IMR-90 (cell line): ENCODE measurements at regions not wholly inside any gene's neighbourhood (a gene's known extent, or its start where the extent isn't known, plus 50 kb on each side); places are given as distances from the start of the nearest gene placed in this dataset.

Experiments
- ATAC-seq: fragments of 200-7000 bp; cut with Tn5 transposase; 2 replicates; pipeline ENCODE4 v1.9.1; 2020; ENCODE audit warnings: low read depth, mild to moderate bottlenecking, moderate library complexity
- BruUV-seq: library from RNA; stranded (reverse); fragments of 400-500 nt; replicated peaks from 2 replicates; lab custom pipeline; 2021; lab: Mats Ljungman, UMichigan
- CTCF ChIA-PET: fragments of 300-600 bp; formaldehyde crosslinking; extraction: SDS; loops from one replicate; lab custom pipeline; 2021; ENCODE audit warnings: antibody characterized with exemption; lab: Yijun Ruan, JAX
- POLR2A ChIA-PET: fragments of 300-600 bp; sonication (Branson Sonifier 250); formaldehyde crosslinking; loops from one replicate; lab custom pipeline; 2022; ENCODE audit warnings: antibody characterized with exemption; ENCODE audit not compliant: unreplicated experiment; lab: Charles Lee
- DNase-seq: peaks from one replicate; pipeline ENCODE4 v3.0.0; 2013
- H2AFZ ChIP-seq: replicated peaks from 2 replicates; pipeline ENCODE3; 2013; ENCODE audit warnings: low read length, mild to moderate bottlenecking; ENCODE audit not compliant: poor library complexity
- H2AK5ac ChIP-seq: 2 replicates; pipeline ENCODE4 v1.6.1; 2013; ENCODE audit warnings: low read depth, low read length, inconsistent platforms
- H2AK9ac ChIP-seq: replicated peaks from 2 replicates; pipeline ENCODE3; 2013; ENCODE audit warnings: mild to moderate bottlenecking, low read depth, low read length, moderate library complexity; ENCODE audit not compliant: poor library complexity
- H2BK120ac ChIP-seq: 2 replicates; pipeline ENCODE4 v1.6.1; 2013; ENCODE audit warnings: low read depth, low read length, inconsistent platforms
- H2BK15ac ChIP-seq: 3 replicates; pipeline ENCODE4 v1.6.1; 2013; ENCODE audit warnings: low read depth, low read length, inconsistent platforms
- H2BK20ac ChIP-seq: 2 replicates; pipeline ENCODE4 v1.6.1; 2013; ENCODE audit warnings: low read depth, mild to moderate bottlenecking, inconsistent platforms, low read length, moderate library complexity
- H2BK5ac ChIP-seq: 2 replicates; pipeline ENCODE4 v1.6.1; 2013; ENCODE audit warnings: mild to moderate bottlenecking, low read depth, low read length, inconsistent platforms; ENCODE audit not compliant: poor library complexity, severe bottlenecking
- H3K14ac ChIP-seq: replicated peaks from 2 replicates; pipeline ENCODE4 v1.6.1; 2013; ENCODE audit warnings: low read depth, low read length, inconsistent platforms
- H3K18ac ChIP-seq: 2 replicates; pipeline ENCODE4 v1.6.1; 2013; ENCODE audit warnings: low read depth, low read length, control low read depth
- H3K23ac ChIP-seq: 2 replicates; pipeline ENCODE4 v1.6.1; 2013; ENCODE audit warnings: low read depth, low read length, inconsistent platforms
- H3K27ac ChIP-seq: 2 replicates; pipeline ENCODE4 v1.5.1; 2013; ENCODE audit warnings: mild to moderate bottlenecking, control low read depth, low read length; ENCODE audit not compliant: insufficient read depth
- H3K27me3 ChIP-seq: 2 replicates; pipeline ENCODE4 v1.6.1; 2013; ENCODE audit warnings: low read length; ENCODE audit not compliant: control insufficient read depth, insufficient read depth
- H3K36me3 ChIP-seq: 2 replicates; pipeline ENCODE4 v1.6.1; 2013; ENCODE audit warnings: low read length, mixed read lengths; ENCODE audit not compliant: control insufficient read depth, insufficient read depth
- H3K4ac ChIP-seq: 2 replicates; pipeline ENCODE4 v1.6.1; 2013; ENCODE audit warnings: low read depth, low read length, inconsistent platforms
- H3K4me1 ChIP-seq: 2 replicates; pipeline ENCODE4 v1.6.1; 2013; ENCODE audit warnings: low read length, mixed read lengths; ENCODE audit not compliant: control insufficient read depth, insufficient read depth
- H3K4me2 ChIP-seq: 2 replicates; pipeline ENCODE4 v1.6.1; 2013; ENCODE audit warnings: low read depth, mild to moderate bottlenecking, control low read depth, low read length, moderate library complexity
- H3K4me3 ChIP-seq: 2 replicates; pipeline ENCODE4 v1.5.1; 2013; ENCODE audit warnings: low read depth, mild to moderate bottlenecking, control low read depth, low read length, moderate library complexity; ENCODE audit not compliant: insufficient read depth
- H3K56ac ChIP-seq: 2 replicates; pipeline ENCODE4 v1.6.1; 2013; ENCODE audit warnings: low read length, inconsistent platforms; ENCODE audit not compliant: insufficient read depth; ENCODE audit errors: extremely low read depth
- H3K79me1 ChIP-seq, 2 experiments: 2 replicates each; pipeline ENCODE4 v1.6.1; 2013; ENCODE audit warnings: low read length in 2 of 2, inconsistent platforms in 1 of 2, low read depth in 1 of 2
- H3K9ac ChIP-seq: 2 replicates; pipeline ENCODE4 v1.6.1; 2013; ENCODE audit warnings: low read depth, low read length, control low read depth
- H3K9me1 ChIP-seq: 2 replicates; pipeline ENCODE4 v1.6.1; 2013; ENCODE audit warnings: low read length, inconsistent platforms; ENCODE audit not compliant: insufficient read depth
- H3K9me3 ChIP-seq: 2 replicates; pipeline ENCODE4 v1.6.1; 2013; ENCODE audit warnings: low read length; ENCODE audit not compliant: control insufficient read depth, insufficient read depth
- H4K20me1 ChIP-seq: 2 replicates; pipeline ENCODE4 v1.6.1; 2013; ENCODE audit warnings: low read length, inconsistent platforms; ENCODE audit not compliant: insufficient read depth
- H4K5ac ChIP-seq: 2 replicates; pipeline ENCODE4 v1.6.1; 2013; ENCODE audit warnings: mild to moderate bottlenecking, low read depth, low read length, control low read depth
- H4K8ac ChIP-seq, 2 experiments: 2 replicates each; pipeline ENCODE4 v1.6.1; 2013; ENCODE audit warnings: low read depth in 2 of 2, low read length in 2 of 2, control low read depth in 1 of 2, inconsistent platforms in 1 of 2
- H4K91ac ChIP-seq: 2 replicates; pipeline ENCODE4 v1.6.1; 2013; ENCODE audit warnings: low read depth, low read length, inconsistent platforms; ENCODE audit not compliant: insufficient read depth
- BHLHE40 ChIP-seq: fragments of 150-350 bp; IDR thresholded peaks from 2 replicates; pipeline ENCODE4 v1.6.1; 2016; ENCODE audit warnings: mild to moderate bottlenecking, low read depth, low read length
- CEBPB ChIP-seq: IDR thresholded peaks from 2 replicates; pipeline ENCODE4 v1.6.1; 2012; ENCODE audit warnings: low read depth, low read length, improper control_type of control experiment
- CHD1 ChIP-seq: IDR thresholded peaks from 2 replicates; pipeline ENCODE4 v1.6.1; 2012; ENCODE audit warnings: low read depth, low read length, improper control_type of control experiment
- ELK1 ChIP-seq: fragments of 150-350 bp; IDR thresholded peaks from 2 replicates; pipeline ENCODE4 v1.6.1; 2016; ENCODE audit warnings: low read depth, mild to moderate bottlenecking, low read length, moderate library complexity, borderline replicate concordance
- FOS ChIP-seq: fragments of 150-350 bp; IDR thresholded peaks from 2 replicates; pipeline ENCODE4 v1.6.1; 2016; ENCODE audit warnings: low read depth, low read length
- MAFK ChIP-seq: IDR thresholded peaks from 2 replicates; pipeline ENCODE4 v1.6.1; 2012; ENCODE audit warnings: low read depth, low read length, improper control_type of control experiment
- MAZ ChIP-seq: IDR thresholded peaks from 2 replicates; pipeline ENCODE4 v1.6.1; 2012; ENCODE audit warnings: low read depth, mild to moderate bottlenecking, low read length, improper control_type of control experiment, moderate library complexity, borderline replicate concordance
- MXI1 ChIP-seq: IDR thresholded peaks from 2 replicates; pipeline ENCODE4 v1.6.1; 2012; ENCODE audit warnings: low read depth, mild to moderate bottlenecking, low read length, moderate library complexity, borderline replicate concordance
- NFE2L2 ChIP-seq: fragments of 150-350 bp; IDR thresholded peaks from 2 replicates; pipeline ENCODE4 v1.6.1; 2016; ENCODE audit warnings: low read depth, mild to moderate bottlenecking, low read length
- POLR2A ChIP-seq: IDR thresholded peaks from 2 replicates; pipeline ENCODE4 v1.6.1; 2012; ENCODE audit warnings: mild to moderate bottlenecking, low read depth, low read length
- RAD21 ChIP-seq: IDR thresholded peaks from 2 replicates; pipeline ENCODE4 v1.6.1; 2012; ENCODE audit warnings: low read length, improper control_type of control experiment
- RCOR1 ChIP-seq: IDR thresholded peaks from 2 replicates; pipeline ENCODE4 v1.6.1; 2012; ENCODE audit warnings: mild to moderate bottlenecking, low read length, improper control_type of control experiment; ENCODE audit not compliant: insufficient replicate concordance
- RFX5 ChIP-seq: IDR thresholded peaks from 2 replicates; pipeline ENCODE4 v1.8.0; 2012; ENCODE audit warnings: low read depth, mild to moderate bottlenecking, low read length, moderate library complexity
- SMC3 ChIP-seq: fragments of 150-350 bp; IDR thresholded peaks from 2 replicates; pipeline ENCODE4 v1.6.1; 2016; ENCODE audit warnings: low read depth, mild to moderate bottlenecking, antibody characterized with exemption, low read length, moderate library complexity
- USF2 ChIP-seq: fragments of 150-350 bp; IDR thresholded peaks from 2 replicates; pipeline ENCODE4 v1.6.1; 2017; ENCODE audit warnings: mild to moderate bottlenecking, antibody characterized with exemption, low read length, low read depth
- WGBS, 2 experiments: methylation state at CpG; one replicate each; pipeline versions ENCODE4 v1.1.5 to v1.1.7; 2013; ENCODE audit warnings: missing lambda C conversion rate in 2 of 2; ENCODE audit not compliant: insufficient read length in 1 of 2; ENCODE audit errors: extremely low coverage in 2 of 2; 5-methylcytosine and 5-hydroxymethylcytosine counted together
- dilution Hi-C: fragments of 300-500 bp; cut with HindIII; formaldehyde crosslinking; loops from one replicate; pipeline ENCODE4 v1.14.3; 2018; ENCODE audit warnings: low sequenced_read_pairs; ENCODE audit not compliant: unreplicated experiment
- in situ Hi-C: fragments of 300-500 bp; cut with MboI; formaldehyde crosslinking; loops from 3 replicates; pipeline ENCODE4 v1.14.3; 2019; ENCODE audit warnings: low sequenced_read_pairs, inconsistent platforms, mixed read lengths
- intact Hi-C: fragments of 100-400 bp; cut with micrococcal nuclease; formaldehyde crosslinking; loops from 2 replicates; pipeline ENCODE4 v1.10.0; 2022
- TF ChIP-seq, protein P1 (sequence below): conservative IDR thresholded peaks from 2 replicates; pipeline ENCODE4 v1.5.1; 2012; ENCODE audit warnings: mild to moderate bottlenecking, low read depth, low read length, improper control_type of control experiment

DNA sequence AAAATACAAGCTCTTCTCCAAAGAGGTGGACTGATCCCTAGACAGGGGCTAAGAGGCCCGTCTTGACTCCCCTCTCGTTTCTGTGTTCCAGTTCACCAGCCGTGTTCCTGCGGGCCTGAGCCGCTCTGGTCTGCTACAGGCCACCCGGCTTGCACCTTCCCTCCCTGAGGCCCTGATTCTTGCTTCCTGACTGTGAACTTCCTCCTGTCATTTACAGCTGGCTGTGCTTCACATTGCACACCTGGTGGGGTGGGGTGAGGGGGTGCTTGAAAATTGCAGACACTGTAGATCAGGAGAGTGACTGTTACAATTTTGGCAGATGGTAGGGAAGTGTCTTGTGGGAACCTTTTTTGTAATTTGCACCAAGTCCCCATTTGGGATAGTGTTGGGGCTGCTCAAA, 64.4 kb downstream of the TSN start:
- H3K4ac ChIP-seq, result no peak overlapping the region
- no peak for ATAC-seq
- no peak for DNase-seq

More for the DNA sequence above, 64.4 kb downstream of the TSN start:
- dilution Hi-C loops (no loop called here), intact Hi-C loops (no loop called here), in situ Hi-C loops (loop anchor here (25.0 kb wide), 1 partner anchor 642 kb away; no protein-coding TSS in a partner anchor)
- H3K23ac ChIP-seq, result no peak overlapping the region
- H2BK15ac ChIP-seq, result no peak overlapping the region
- no peaks in the 10 kb centered on the region for H3K9me1 ChIP-seq
- H3K18ac ChIP-seq, result no peak overlapping the region
- H3K56ac ChIP-seq, result no peak overlapping the region
- no peak overlapping the region for H4K5ac ChIP-seq
- no peak overlapping the region for H3K14ac ChIP-seq
- no peak for TF ChIP-seq FOS
- no peak for TF ChIP-seq NFE2L2
- no peak for TF ChIP-seq CEBPB
- no peak for TF ChIP-seq CHD1
- no peak for TF ChIP-seq BHLHE40
- TF ChIP-seq, protein P1, sequence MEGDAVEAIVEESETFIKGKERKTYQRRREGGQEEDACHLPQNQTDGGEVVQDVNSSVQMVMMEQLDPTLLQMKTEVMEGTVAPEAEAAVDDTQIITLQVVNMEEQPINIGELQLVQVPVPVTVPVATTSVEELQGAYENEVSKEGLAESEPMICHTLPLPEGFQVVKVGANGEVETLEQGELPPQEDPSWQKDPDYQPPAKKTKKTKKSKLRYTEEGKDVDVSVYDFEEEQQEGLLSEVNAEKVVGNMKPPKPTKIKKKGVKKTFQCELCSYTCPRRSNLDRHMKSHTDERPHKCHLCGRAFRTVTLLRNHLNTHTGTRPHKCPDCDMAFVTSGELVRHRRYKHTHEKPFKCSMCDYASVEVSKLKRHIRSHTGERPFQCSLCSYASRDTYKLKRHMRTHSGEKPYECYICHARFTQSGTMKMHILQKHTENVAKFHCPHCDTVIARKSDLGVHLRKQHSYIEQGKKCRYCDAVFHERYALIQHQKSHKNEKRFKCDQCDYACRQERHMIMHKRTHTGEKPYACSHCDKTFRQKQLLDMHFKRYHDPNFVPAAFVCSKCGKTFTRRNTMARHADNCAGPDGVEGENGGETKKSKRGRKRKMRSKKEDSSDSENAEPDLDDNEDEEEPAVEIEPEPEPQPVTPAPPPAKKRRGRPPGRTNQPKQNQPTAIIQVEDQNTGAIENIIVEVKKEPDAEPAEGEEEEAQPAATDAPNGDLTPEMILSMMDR, result no peak
- no peak for TF ChIP-seq MAFK
- no peak for TF ChIP-seq ELK1
- TF ChIP-seq MXI1, result no peak
- TF ChIP-seq SMC3, result no peak
- no peak for TF ChIP-seq USF2
- no peak for TF ChIP-seq RAD21
- no peak for TF ChIP-seq RCOR1
- no peak for TF ChIP-seq MAZ
- no peak for TF ChIP-seq RFX5
- TF ChIP-seq POLR2A, result no peak
- H3K9ac ChIP-seq, result no peak overlapping the region
- 20% methylated on average over 1 of the region's 6 CpGs; no CpG with 5 or more reads in 1 of the 2 experiments for WGBS, 2 experiments
- CTCF ChIA-PET, result no interaction called here
- H3K27me3 ChIP-seq, result no peaks in the 10 kb centered on the region
- no peak overlapping the region for H4K8ac ChIP-seq
- H3K9me3 ChIP-seq, result no peaks in the 10 kb centered on the region
- no peak overlapping the region for H2BK120ac ChIP-seq
- H3K36me3 ChIP-seq, result no peaks in the 10 kb centered on the region
- no peak overlapping the region for H2AK9ac ChIP-seq
- no peak overlapping the region for H2BK20ac ChIP-seq
- no peak overlapping the region for H3K4me3 ChIP-seq
- no peak overlapping the region for H2BK5ac ChIP-seq
- H4K91ac ChIP-seq, result no peak overlapping the region
- BruUV-seq, result no TSS peak
- H3K79me1 ChIP-seq, result no peaks in the 10 kb centered on the region
- no peaks in the 10 kb centered on the region for H3K4me1 ChIP-seq
- POLR2A ChIA-PET, result no interaction called here
- H4K20me1 ChIP-seq, result no peaks in the 10 kb centered on the region
- H2AK5ac ChIP-seq, result no peak overlapping the region
- H2AFZ ChIP-seq, result no peak overlapping the region
- no peak overlapping the region for H3K27ac ChIP-seq
- no peak overlapping the region for H3K4me2 ChIP-seq
